Kidney (tissue), 13 donors: ENCODE measurements at regions not wholly inside any gene's neighbourhood (a gene's known extent, or its start where the extent isn't known, plus 50 kb on each side); places are given as distances from the start of the nearest gene placed in this dataset.

Experiments used
- DNase-seq, 5 donors: peaks; one replicate each; pipeline ENCODE4 v3.0.0-alpha.2; 2013 to 2020
- FAIRE-seq: peaks from 2 replicates; lab custom pipeline; 2012; peaks lifted over from hg19 to GRCh38; lab: Jason Lieb, UNC
- H3K27ac ChIP-seq, 2 donors: one replicate each; pipeline ENCODE4 v1.7.0; 2013; ENCODE audit warnings: low read depth in 2 of 2, low read length in 2 of 2, inconsistent platforms in 1 of 2
- H3K27me3 ChIP-seq: one replicate; pipeline ENCODE4 v1.7.1; 2013; ENCODE audit warnings: low read length, inconsistent platforms; ENCODE audit not compliant: control insufficient read depth, insufficient read depth
- H3K36me3 ChIP-seq, 3 donors: one replicate each; pipeline versions ENCODE4 v1.7.0 to v1.7.1; 2013; ENCODE audit warnings: low read length in 3 of 3, control low read depth in 1 of 3, inconsistent platforms in 1 of 3; ENCODE audit not compliant: insufficient read depth in 3 of 3, control insufficient read depth in 2 of 3
- H3K4me1 ChIP-seq, 3 donors: one replicate each; pipeline versions ENCODE4 v1.7.0 to v1.7.1; 2013; ENCODE audit warnings: low read length in 3 of 3, inconsistent platforms in 1 of 3, low read depth in 1 of 3; ENCODE audit not compliant: control insufficient read depth in 2 of 3, insufficient read depth in 2 of 3
- H3K4me3 ChIP-seq, 3 donors: one replicate each; pipeline versions ENCODE4 v1.7.0 to v1.8.1; 2013; ENCODE audit warnings: low read length in 3 of 3, control low read depth in 1 of 3, inconsistent platforms in 1 of 3
- H3K9ac ChIP-seq, 3 donors: one replicate each; pipeline versions ENCODE4 v1.7.0 to v1.7.1; 2013; ENCODE audit warnings: low read length in 3 of 3, control low read depth in 1 of 3, inconsistent platforms in 1 of 3
- H3K9me3 ChIP-seq, 3 donors: one replicate each; pipeline versions ENCODE4 v1.7.0 to v1.7.1; 2013; ENCODE audit warnings: low read length in 3 of 3, control low read depth in 1 of 3, inconsistent platforms in 1 of 3; ENCODE audit not compliant: control insufficient read depth in 2 of 3, insufficient read depth in 1 of 3
- intact Hi-C: fragments of 100-400 bp; cut with DNase I; formaldehyde crosslinking; loops from one replicate; pipeline ENCODE4 v1.11.1; 2022
- TF ChIP-seq, protein P1 (sequence below): IDR thresholded peaks from 3 replicates; pipeline ENCODE4 v1.5.1; 2012; ENCODE audit warnings: mild to moderate bottlenecking, moderate library complexity, borderline replicate concordance; ENCODE audit not compliant: insufficient read depth; ENCODE audit errors: extremely low read depth
- donor health status: control.
- donor health status: control.
- donor health status: control.
- donor health status: control.
- donor health status: control.
- donor health status: DM: yes; HTN: yes; CAD: no.
- donor health status: Normal renal cell carcinoma (clear cell type).

DNA sequence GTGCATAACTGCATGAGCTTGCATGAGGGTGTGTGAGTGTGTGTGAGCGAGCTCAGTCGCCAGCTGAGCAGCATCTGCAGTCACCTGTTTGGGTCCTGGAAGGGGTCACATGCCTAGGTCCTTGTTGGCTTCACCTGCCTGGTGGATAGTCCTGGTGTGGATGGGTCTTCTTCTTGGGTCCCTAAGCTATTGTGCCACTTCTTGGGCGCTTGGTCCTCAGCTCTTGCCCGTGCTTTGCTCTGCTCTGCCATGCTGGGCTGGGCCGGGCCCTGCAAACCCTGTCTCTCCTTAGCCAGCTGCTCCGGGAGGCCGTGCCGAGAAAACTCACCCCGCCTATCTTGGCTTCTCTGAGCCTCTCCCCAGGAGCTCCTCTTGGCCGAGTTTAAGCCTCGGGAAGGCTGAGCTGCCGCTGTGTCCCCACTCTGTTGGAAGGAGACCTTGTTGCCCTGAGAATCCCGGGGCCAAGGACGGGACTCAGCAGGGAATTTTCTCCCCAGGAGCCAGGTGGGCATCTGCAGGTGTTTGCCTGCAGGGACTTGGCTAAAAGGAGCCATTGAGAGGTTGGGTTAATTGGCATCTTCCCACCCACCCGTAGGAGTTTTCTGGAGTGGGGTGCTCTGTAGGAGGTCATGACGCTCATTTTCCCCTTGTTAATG is 300.8 kb downstream of the NDUFA10 start:
- Histone ChIP-seq H3K36me3 (no peaks in the 10 kb centered on the region), H3K9me3 (peaks cover 0 to 3% (median 0%) of the 10 kb centered on the region in 3 donors), H3K4me1 (no peaks in the 10 kb centered on the region), H3K27me3 (no peaks in the 10 kb centered on the region), H3K27ac (no peak overlapping the region), H3K4me3 (no peak overlapping the region), H3K9ac (no peak overlapping the region)
- intact Hi-C loops, result no loop called here
- TF ChIP-seq, protein P1, sequence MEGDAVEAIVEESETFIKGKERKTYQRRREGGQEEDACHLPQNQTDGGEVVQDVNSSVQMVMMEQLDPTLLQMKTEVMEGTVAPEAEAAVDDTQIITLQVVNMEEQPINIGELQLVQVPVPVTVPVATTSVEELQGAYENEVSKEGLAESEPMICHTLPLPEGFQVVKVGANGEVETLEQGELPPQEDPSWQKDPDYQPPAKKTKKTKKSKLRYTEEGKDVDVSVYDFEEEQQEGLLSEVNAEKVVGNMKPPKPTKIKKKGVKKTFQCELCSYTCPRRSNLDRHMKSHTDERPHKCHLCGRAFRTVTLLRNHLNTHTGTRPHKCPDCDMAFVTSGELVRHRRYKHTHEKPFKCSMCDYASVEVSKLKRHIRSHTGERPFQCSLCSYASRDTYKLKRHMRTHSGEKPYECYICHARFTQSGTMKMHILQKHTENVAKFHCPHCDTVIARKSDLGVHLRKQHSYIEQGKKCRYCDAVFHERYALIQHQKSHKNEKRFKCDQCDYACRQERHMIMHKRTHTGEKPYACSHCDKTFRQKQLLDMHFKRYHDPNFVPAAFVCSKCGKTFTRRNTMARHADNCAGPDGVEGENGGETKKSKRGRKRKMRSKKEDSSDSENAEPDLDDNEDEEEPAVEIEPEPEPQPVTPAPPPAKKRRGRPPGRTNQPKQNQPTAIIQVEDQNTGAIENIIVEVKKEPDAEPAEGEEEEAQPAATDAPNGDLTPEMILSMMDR, result no peak
- DNase-seq, result no peak
- FAIRE-seq, result no peak

DNA sequence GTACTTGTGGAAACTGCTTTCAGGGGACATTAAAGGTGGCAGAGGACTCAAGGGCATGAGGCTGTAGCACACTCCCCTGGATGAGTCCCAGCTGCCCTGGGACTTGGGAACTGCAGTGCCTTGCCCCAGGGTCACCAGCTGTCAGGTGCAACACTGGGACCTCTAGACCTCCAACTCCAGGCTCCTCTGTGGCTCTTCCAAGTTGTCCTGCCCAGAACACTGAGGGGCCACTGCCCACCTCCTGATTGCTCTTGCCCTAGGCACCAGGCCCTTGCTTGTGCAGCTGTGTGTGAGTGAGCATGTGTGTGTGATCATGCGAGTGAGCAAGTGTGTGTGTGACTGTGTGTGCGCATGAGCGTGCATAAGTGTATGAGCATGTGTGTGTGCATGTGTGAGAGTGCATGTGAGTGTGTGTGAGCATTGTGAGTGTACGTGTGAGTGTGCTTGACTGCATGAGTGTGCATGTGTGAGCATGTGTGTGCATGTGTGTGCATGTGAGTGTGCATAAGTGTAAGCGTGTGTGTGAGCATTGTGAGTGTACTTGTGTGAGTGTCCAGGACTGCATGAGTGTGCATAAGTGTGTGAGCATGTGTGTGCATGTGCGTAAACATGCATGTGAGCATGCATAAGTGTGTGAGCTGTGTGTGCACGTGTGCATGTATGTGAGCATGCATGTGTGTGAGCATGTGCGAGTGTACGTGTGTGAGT is 301.5 kb downstream of the NDUFA10 start:
- no peak for FAIRE-seq
- H3K27me3 ChIP-seq, result no peaks in the 10 kb centered on the region
- no peak overlapping the region for H3K9ac ChIP-seq
- TF ChIP-seq, protein P1, result no peak
- H3K36me3 ChIP-seq, result no peaks in the 10 kb centered on the region
- H3K27ac ChIP-seq, result no peak overlapping the region
- H3K4me3 ChIP-seq, result no peak overlapping the region
- H3K4me1 ChIP-seq, result no peaks in the 10 kb centered on the region
- DNase-seq, result no peak
- intact Hi-C loops, result no loop called here
- peaks cover 0 to 3% (median 0%) of the 10 kb centered on the region in 3 donors for H3K9me3 ChIP-seq

DNA sequence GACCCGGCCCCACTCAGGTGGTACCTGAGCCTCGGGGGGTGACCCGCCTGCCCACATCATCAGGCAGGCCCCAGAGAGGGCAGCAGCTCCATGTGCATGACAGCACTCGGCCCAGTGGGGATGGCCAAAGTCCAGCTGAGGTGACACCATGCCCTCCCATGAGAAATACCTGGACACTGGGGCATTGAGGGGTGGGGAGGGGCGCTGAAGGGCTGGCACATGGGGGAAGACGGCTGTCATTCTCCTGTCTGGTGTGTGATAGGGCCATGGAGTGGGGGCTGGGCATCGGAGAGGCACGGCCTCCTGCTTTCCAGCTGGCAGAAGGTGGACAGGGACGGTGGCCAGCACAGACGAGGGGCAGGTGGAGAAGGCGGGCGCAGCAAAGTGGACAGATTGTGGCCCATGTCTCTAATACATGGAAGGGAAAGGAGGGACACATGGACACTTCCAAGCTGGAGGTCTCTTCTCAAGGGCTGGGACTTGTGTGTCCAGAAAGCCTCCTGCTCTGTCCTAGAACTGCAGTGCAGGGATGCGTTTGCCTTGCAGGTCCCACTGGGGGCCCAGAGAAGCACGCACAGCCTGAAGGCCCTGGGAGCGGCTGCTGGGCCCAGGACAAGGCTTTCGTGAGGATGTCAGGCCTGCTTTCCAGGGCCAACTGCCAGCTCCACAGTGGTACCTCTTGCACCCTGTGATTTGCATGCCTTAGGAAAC is 302.2 kb downstream of the NDUFA10 start:
- TF ChIP-seq, protein P1, result no peak
- peak in 1 of 5 donors; percentile 48 for DNase-seq
- no peak for FAIRE-seq
- H3K27me3 ChIP-seq, result no peaks in the 10 kb centered on the region
- no peak overlapping the region for H3K4me3 ChIP-seq
- H3K4me1 ChIP-seq, result no peaks in the 10 kb centered on the region
- no peak overlapping the region for H3K9ac ChIP-seq
- H3K27ac ChIP-seq, result no peak overlapping the region
- H3K36me3 ChIP-seq, result no peaks in the 10 kb centered on the region
- peaks cover 0 to 3% (median 0%) of the 10 kb centered on the region in 3 donors for H3K9me3 ChIP-seq
- intact Hi-C loops, result no loop called here
